HG03439 (cell line): ENCODE measurements at regions not wholly inside any gene's neighbourhood (a gene's known extent, or its start where the extent isn't known, plus 50 kb on each side); places are given as distances from the start of the nearest gene placed in this dataset.
"Not testable (repeated sequence)": the region's sequence is repeated elsewhere in the genome, so short reads cannot be mapped to it uniquely, and the experiment has no call there.

Experiments
- ATAC-seq: cut with Tn5 transposase; IDR thresholded peaks from one replicate; pipeline ENCODE4 v1.9.1; 2021; ENCODE audit warnings: mild to moderate bottlenecking, moderate library complexity; ENCODE audit not compliant: unreplicated experiment

- no peak for ATAC-seq
Measured at GRCh38 chr6:134446896-134447295, 129.0 kb upstream of the SGK1 start.

GRCh38 chr6:134446218-134446848 lies 128.4 kb upstream of the SGK1 start:
- no peak for ATAC-seq

- ATAC-seq, result no peak
Measured at GRCh38 chr6:134443009-134443408, 125.1 kb upstream of the SGK1 start.

GRCh38 chr6:134442073-134442472 lies 124.2 kb upstream of the SGK1 start:
- no peak for ATAC-seq

DNA sequence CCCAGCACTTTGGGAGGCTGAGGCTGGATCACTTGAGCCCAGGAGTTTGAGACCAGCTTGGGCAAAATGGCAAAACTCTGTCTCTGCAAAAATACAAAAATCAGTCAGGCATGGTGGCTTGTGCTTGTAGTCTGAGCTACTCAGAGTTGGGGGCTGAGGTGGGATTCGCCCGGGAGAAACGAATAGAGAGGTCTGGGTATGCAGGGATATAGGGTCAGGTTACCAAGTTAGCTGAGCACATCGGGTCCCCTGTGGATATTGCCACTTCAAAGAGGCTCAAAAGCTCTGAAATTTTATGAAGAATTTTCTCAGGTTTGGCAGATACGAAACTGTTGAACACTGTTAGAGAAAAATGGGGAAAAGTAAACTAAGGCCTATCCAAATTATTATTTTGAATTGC lies 120.9 kb upstream of the SGK1 start:
- ATAC-seq, result no peak

DNA sequence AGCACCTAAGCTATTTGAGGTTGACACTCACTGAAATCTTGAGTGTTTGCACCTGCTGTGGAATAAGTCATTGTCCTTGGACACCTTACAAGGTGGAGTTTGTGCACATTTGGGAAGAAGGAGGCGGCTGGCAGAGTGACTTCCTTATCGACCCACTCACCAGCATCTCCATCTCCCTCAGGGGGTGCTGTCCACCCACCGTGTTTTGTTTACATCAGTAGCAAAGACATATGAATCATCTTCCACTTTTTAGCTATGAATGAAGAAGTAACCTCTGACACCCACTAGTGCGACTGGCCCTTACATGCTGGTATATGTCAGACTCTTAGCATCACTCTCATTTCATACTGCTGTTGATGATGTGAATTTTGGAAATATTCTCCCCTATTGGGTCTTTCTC lies 119.5 kb upstream of the SGK1 start:
- peak; percentile 54 for ATAC-seq

DNA sequence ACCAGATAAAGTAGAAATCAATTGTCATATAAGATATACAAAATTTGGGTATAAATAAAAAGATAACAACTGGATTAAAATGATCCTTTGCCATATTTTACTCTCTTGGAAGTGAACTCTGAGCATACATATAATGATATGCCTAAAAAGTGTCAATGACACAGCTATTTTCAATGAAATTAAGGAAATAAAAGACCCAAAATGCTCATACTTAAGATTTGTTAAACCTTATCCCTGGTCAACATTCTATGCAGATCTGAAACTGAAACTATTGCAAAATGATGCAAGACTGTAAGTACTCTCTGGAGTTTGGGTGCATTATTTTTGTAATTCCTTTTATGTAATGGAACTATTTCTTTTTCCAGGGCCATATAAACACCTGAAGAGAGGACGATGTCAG lies 119.0 kb upstream of the SGK1 start:
- ATAC-seq, result peak; percentile 27

GRCh38 chr6:134436281-134436815 lies 118.4 kb upstream of the SGK1 start:
- ATAC-seq, result peak; percentile 92

- no peak for ATAC-seq
Measured at GRCh38 chr6:134435814-134436280, 117.9 kb upstream of the SGK1 start.

DNA sequence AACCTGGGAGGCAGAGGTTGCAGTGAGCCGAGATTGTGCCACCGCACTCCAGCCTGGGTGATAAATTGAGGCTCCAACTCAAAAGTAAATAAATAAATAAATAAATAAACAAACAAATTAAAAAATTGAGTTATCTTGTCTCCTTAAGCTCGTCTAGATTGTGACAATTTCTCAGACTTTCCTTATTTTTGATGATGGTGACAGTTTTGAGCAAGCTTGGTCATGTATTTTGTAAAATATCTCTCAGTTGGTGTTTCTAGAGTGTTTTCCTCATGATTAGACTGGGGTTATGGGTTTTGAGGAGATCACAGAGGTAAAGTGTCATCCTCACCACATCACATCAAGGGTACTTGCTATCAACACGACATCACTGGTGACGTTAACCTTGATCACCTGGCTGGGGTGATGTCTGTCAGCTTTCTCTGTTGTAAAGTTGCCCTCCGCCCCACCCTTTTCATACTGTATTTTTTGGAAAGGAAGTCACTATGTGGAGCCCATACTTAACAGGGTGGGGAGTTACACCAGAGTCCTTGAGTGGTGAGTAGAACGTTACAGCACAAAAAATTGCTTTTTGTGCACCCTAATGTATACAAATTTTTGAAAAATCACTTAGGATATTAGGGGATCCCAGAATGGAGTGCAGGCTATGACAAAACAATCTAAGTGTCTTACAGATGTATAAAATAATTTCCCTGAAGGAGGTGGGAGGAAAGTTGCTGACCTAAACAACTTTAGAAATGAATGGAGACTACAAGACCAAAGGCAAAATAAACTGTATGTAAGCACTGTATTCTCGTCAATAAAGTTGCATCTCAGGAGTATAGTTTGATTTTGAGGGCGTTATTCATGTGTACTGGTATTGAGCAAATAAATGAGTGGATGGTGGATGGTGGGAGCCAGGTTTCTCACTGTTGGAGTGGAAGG lies 116.4 kb upstream of the SGK1 start:
- ATAC-seq, result no peak

DNA sequence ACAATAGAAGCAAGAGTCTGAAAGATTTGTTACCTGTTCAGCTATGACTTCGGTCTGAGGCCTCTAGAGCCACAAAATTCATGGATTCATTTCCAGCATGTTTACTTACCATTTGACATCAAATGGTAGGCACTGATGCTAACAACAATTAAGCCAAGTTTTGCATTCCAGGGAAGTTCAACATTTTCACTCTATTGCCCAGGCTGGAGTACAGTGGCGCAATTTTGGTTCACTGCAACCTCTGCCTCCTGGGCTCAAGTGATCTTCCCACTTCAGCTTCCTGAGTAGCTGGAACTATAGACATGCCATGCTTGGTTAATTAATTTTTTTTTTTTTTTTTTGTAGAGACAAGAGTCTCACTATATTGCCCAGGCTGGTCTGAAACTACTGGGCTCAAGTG lies 114.1 kb upstream of the SGK1 start:
- no peak for ATAC-seq

- no peak for ATAC-seq
Measured at GRCh38 chr6:134431421-134431859, 113.5 kb upstream of the SGK1 start.

DNA sequence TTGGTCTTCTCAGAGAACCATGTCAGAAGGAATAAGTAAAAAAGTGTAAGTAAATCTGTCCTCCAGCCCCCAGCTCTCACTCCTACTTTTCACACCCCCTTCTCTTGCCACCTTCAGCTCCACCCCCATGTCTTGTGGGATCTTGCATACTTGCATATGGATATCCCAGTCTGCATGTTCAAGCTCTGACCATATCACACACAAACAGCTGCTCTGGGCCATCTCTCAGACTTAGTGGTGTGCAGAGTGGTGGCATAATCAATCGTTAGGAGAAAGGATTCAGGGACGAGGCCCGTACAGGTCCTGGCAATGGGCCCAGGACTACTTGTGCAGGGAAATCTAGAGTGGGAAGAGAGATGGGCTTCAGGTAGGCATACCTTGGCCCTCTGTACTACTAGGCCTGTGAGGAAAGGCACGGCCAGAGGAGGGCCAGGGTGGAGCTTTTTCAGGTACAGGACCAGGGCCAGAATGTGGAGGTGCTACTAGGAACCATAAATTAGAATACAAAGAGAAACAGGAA lies 112.0 kb upstream of the SGK1 start:
- ATAC-seq, result no peak

GRCh38 chr6:134427721-134428120 lies 109.8 kb upstream of the SGK1 start:
- ATAC-seq, result no peak

DNA sequence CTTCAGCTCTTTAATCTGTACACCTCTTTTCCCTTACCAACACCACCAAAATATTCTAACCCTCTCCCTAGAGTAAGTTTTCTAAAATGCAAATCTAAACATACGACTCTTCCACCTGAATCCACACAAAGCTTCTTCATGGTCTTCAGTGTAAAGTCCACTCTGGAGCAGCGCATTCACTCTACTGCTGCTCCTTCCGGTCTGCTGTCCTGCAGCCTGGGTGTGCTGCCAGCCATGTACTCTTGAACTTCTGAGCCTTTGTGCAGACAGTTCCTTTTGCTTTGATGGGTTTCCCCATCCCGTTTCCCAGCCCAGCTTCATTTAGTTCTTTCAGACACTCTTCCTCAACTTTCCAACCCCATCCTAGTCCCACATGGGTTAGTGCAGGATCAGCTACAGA lies 108.7 kb upstream of the SGK1 start:
- ATAC-seq, result no peak

- ATAC-seq, result not testable (repeated sequence)
Measured at GRCh38 chr6:134425917-134426316, 108.0 kb upstream of the SGK1 start.

GRCh38 chr6:134425513-134425912 lies 107.6 kb upstream of the SGK1 start:
- no peak for ATAC-seq

- ATAC-seq, result no peak
Measured at GRCh38 chr6:134424798-134425170, 106.9 kb upstream of the SGK1 start.

GRCh38 chr6:134424165-134424797 lies 106.4 kb upstream of the SGK1 start:
- no peak for ATAC-seq

DNA sequence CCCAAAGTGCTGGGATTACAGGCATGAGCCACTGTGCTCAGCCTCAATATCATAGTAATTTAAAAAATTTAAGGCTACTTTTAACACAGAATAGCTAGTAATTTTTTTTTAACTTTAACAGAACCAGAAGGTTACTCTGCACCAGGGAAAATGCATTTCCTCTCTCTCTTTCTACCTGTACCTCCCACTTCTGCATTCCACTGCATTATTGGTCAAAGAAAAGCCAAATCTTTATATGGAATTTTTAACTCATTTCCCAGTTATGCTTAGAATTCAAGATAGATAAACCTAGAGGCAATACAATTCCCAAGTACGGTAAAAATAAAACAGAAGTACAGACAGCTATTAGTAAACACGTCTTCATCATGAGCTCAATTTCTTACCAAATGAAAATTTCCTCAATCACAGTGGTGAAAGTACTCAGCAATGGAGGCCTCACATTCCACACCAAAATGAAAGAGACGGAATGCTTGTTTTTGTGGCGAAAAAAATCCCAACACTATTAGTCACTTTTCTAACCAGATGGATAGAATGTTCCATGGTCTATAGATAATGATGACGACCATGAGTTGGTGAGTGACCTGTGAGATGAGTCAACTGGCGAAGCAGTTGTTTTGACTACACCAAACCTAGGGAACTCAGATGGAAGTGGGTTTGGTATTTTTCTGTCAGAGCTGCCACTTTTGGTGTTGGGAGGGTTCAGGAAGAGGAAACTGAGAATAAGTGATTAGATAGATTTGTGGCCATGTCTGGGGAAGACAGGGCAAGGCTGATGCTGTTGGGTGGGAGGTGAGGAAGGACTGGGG lies 104.7 kb upstream of the SGK1 start:
- ATAC-seq, result no peak
